ENCODE measurements at regions not wholly inside any gene's neighbourhood (a gene's known extent, or its start where the extent isn't known, plus 50 kb on each side); places are given as distances from the start of the nearest gene placed in this dataset.

GRCh38 chr4:137203601-137204000 is 328.7 kb downstream of the PCDH18 start:
- no peak for TF ChIP-seq CTCF (IDR thresholded peaks at IDR 0.05)
- TF ChIP-seq POLR2A (IDR thresholded peaks at IDR 0.05), result no peak

Measured in vagina (tissue), 2 donors.